ENCODE measurements at regions not wholly inside any gene's neighbourhood (a gene's known extent, or its start where the extent isn't known, plus 50 kb on each side); places are given as distances from the start of the nearest gene placed in this dataset.

DNA sequence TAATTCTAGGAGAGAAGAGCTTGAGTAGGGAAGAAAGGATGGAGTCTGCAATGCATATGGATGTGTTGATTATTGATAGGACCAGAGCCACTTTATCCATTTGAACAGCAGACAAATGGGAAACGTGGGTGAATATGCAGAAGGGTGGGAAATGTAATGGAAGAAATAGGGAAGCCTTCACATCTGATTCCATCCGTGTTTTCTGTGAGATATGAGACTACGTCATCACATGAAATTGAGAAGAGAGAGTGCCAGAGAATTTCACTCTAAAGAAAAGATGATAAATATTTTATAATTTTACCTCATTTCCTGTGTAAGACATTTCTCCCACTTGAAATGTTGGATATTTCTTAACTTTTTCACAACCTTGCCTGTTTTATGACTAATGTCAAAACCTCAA is 788.4 kb upstream of the FAM98A start:
- Mint-ChIP-seq H3K27me3 (ENCODE audit: insufficient read depth, low read depth) (peaks cover 2% of the 10 kb centered on the region), H3K4me1 (peaks cover 3% of the 10 kb centered on the region), H3K9me3 (peaks cover 3% of the 10 kb centered on the region), H3K27ac (no peak overlapping the region), H3K4me3 (no peak overlapping the region), H3K36me3 (no peaks in the 10 kb centered on the region)
- H3K4me2 ChIP-seq, result no peak overlapping the region
- H3K9me3 ChIP-seq (ENCODE audit: low read depth), result no peaks in the 10 kb centered on the region
- no peaks in the 10 kb centered on the region for H4K20me1 ChIP-seq (ENCODE audit: low read depth)
- no peaks in the 10 kb centered on the region for H3K4me1 ChIP-seq
- DNase-seq (ENCODE audit: low spot score), result no peak
- no peaks in the 10 kb centered on the region for H3K27me3 ChIP-seq
- no peak overlapping the region for H3K9ac ChIP-seq
- H3K79me2 ChIP-seq (ENCODE audit: low read depth), result no peaks in the 10 kb centered on the region
- H3F3A ChIP-seq (ENCODE audit: low read depth), result no peaks in the 10 kb centered on the region
- no peak overlapping the region for H3K27ac ChIP-seq
- no peak overlapping the region for H3K4me3 ChIP-seq
- no peaks in the 10 kb centered on the region for H3K36me3 ChIP-seq
- TF ChIP-seq CTCF (IDR thresholded peaks at IDR 0.05) (no peak), EZH2 (IDR thresholded peaks at IDR 0.05) (no peak), EZH2phosphoT487 (IDR thresholded peaks at IDR 0.05) (no peak)
- no peak overlapping the region for H2AFZ ChIP-seq (replicated peaks)

GRCh38 chr2:34379586-34379985 is 780.5 kb upstream of the FAM98A start:
- no peaks in the 10 kb centered on the region for H3K36me3 Mint-ChIP-seq
- Histone ChIP-seq H3K9ac (no peak overlapping the region), H3K4me1 (no peaks in the 10 kb centered on the region), H3K4me2 (no peak overlapping the region), H3K36me3 (no peaks in the 10 kb centered on the region), H2AFZ (replicated peaks) (no peak overlapping the region), H3K27me3 (no peaks in the 10 kb centered on the region), H3F3A (ENCODE audit: low read depth) (no peaks in the 10 kb centered on the region), H3K79me2 (ENCODE audit: low read depth) (no peaks in the 10 kb centered on the region), H3K4me3 (no peak overlapping the region), H3K9me3 (ENCODE audit: low read depth) (no peaks in the 10 kb centered on the region), H4K20me1 (ENCODE audit: low read depth) (no peaks in the 10 kb centered on the region), H3K27ac (no peak overlapping the region)
- no peak overlapping the region for H3K27ac Mint-ChIP-seq
- DNase-seq (ENCODE audit: low spot score), result no peak
- no peaks in the 10 kb centered on the region for H3K27me3 Mint-ChIP-seq (ENCODE audit: insufficient read depth, low read depth)
- TF ChIP-seq CTCF (IDR thresholded peaks at IDR 0.05) (no peak), EZH2phosphoT487 (IDR thresholded peaks at IDR 0.05) (no peak), EZH2 (IDR thresholded peaks at IDR 0.05) (no peak)
- no peaks in the 10 kb centered on the region for H3K9me3 Mint-ChIP-seq
- no peaks in the 10 kb centered on the region for H3K4me1 Mint-ChIP-seq
- H3K4me3 Mint-ChIP-seq, result no peak overlapping the region

DNA sequence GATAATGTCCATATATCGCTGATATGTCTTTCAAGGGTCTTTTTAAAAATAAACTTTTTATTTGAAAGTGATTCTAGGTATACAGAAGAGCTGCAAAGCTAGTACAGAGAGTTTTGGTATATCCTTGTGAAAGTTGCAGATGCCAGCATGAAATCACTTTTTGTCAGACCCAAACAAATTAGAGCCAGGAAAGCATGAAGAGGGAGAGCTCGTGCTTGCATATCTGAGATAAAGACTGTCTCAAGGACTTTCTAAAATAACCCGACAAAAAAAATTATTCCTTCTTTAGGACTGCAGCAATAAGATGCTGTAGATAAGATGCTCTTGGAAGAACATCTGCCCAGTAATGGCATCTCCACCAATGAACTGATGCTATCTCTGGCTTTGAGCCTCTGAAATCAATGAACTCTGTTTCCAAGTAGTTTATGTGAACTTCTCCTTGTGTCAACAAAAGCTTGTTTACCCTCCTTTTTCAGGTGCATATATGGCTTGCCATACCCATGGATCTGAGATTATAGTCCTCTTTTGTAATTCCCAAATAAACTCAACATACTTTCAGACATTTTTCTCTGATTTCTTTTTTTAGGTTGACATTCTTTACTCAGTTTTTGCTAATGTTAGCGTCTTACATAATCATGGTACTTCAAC is 774.6 kb upstream of the FAM98A start:
- Histone ChIP-seq H3K9me3 (ENCODE audit: low read depth) (no peaks in the 10 kb centered on the region), H2AFZ (replicated peaks) (no peak overlapping the region), H3K4me3 (no peak overlapping the region)

More for the DNA sequence above, 774.6 kb upstream of the FAM98A start:
- Histone ChIP-seq H3K9ac (no peak overlapping the region), H3K27ac (no peak overlapping the region), H3K4me1 (no peaks in the 10 kb centered on the region), H4K20me1 (ENCODE audit: low read depth) (no peaks in the 10 kb centered on the region), H3F3A (ENCODE audit: low read depth) (no peaks in the 10 kb centered on the region), H3K27me3 (no peaks in the 10 kb centered on the region), H3K79me2 (ENCODE audit: low read depth) (no peaks in the 10 kb centered on the region), H3K4me2 (no peak overlapping the region), H3K36me3 (no peaks in the 10 kb centered on the region)
- H3K27me3 Mint-ChIP-seq (ENCODE audit: insufficient read depth, low read depth), result no peaks in the 10 kb centered on the region
- peaks cover 2% of the 10 kb centered on the region for H3K9me3 Mint-ChIP-seq
- TF ChIP-seq CTCF (IDR thresholded peaks at IDR 0.05) (no peak), EZH2 (IDR thresholded peaks at IDR 0.05) (no peak), EZH2phosphoT487 (IDR thresholded peaks at IDR 0.05) (no peak)
- no peaks in the 10 kb centered on the region for H3K36me3 Mint-ChIP-seq
- DNase-seq (ENCODE audit: low spot score), result no peak
- peaks cover 2% of the 10 kb centered on the region for H3K4me1 Mint-ChIP-seq
- no peak overlapping the region for H3K27ac Mint-ChIP-seq
- no peak overlapping the region for H3K4me3 Mint-ChIP-seq

Data from neural progenitor cell (in vitro differentiated cells).